K562 (cell line): ENCODE measurements at regions not wholly inside any gene's neighbourhood (a gene's known extent, or its start where the extent isn't known, plus 50 kb on each side); places are given as distances from the start of the nearest gene placed in this dataset.
A peak's percentile ranks its signal among the peaks of the same experiment; 100 is the strongest.

ENCODE experiments used
- CTCF ChIP-seq, 3 experiments: IDR thresholded peaks in 2 of 3; conservative IDR thresholded peaks in 1 of 3; 2 replicates each; pipeline ENCODE4 v1.5.1; 2011 to 2012; ENCODE audit warnings: low read length in 3 of 3, mild to moderate bottlenecking in 3 of 3, control low read depth in 2 of 3, improper control_type of control experiment in 1 of 3, inconsistent platforms in 1 of 3, low read depth in 1 of 3, mixed read lengths in 1 of 3, moderate library complexity in 1 of 3; ENCODE audit not compliant: insufficient read depth in 2 of 3
- DEAF1 ChIP-seq: fragments of 450-650 bp; formaldehyde crosslinking; IDR thresholded peaks from 2 replicates; pipeline ENCODE4 v1.4.0; 2020; ENCODE audit warnings: mild to moderate bottlenecking, moderate library complexity
- JUN ChIP-seq, 2 experiments: sonication (generic) in 1 of 2; formaldehyde crosslinking in 1 of 2; IDR thresholded peaks; 2 replicates each; pipeline versions ENCODE4 v1.6.1 to v1.8.0; 2012 to 2022; ENCODE audit warnings: borderline replicate concordance in 2 of 2, mild to moderate bottlenecking in 2 of 2, improper control_type of control experiment in 1 of 2, low read depth in 1 of 2, low read length in 1 of 2, missing genetic modification reagents in 1 of 2
- JUNB ChIP-seq: fragments of 450-650 bp; formaldehyde crosslinking; conservative IDR thresholded peaks from 2 replicates; pipeline ENCODE4 v1.4.0; 2020; ENCODE audit warnings: mild to moderate bottlenecking
- JUND ChIP-seq, 2 experiments: IDR thresholded peaks; 2 replicates in 1 of 2; 3 replicates in 1 of 2; pipeline ENCODE4 v1.6.1; 2011; ENCODE audit warnings: borderline replicate concordance in 2 of 2, low read depth in 2 of 2, low read length in 2 of 2, improper control_type of control experiment in 1 of 2, missing biosample characterization in 1 of 2, missing genetic modification characterization in 1 of 2, missing genetic modification reagents in 1 of 2
- MTF1 ChIP-seq: fragments of 250-450 bp; sonication (Bioruptor Pico); IDR thresholded peaks from 2 replicates; pipeline ENCODE4 v1.9.0; 2021; ENCODE audit warnings: moderate library complexity, mild to moderate bottlenecking, inconsistent platforms, borderline replicate concordance
- RAD21 ChIP-seq, 2 experiments: fragments of 250-450 bp in 1 of 2; fragments of 450-650 bp in 1 of 2; sonication (Bioruptor Pico) in 1 of 2; formaldehyde crosslinking in 1 of 2; IDR thresholded peaks in 1 of 2; conservative IDR thresholded peaks in 1 of 2; 2 replicates each; pipeline versions ENCODE4 v1.4.0 to v1.8.0; 2020 to 2022; ENCODE audit warnings: mild to moderate bottlenecking in 2 of 2, moderate library complexity in 1 of 2

DNA sequence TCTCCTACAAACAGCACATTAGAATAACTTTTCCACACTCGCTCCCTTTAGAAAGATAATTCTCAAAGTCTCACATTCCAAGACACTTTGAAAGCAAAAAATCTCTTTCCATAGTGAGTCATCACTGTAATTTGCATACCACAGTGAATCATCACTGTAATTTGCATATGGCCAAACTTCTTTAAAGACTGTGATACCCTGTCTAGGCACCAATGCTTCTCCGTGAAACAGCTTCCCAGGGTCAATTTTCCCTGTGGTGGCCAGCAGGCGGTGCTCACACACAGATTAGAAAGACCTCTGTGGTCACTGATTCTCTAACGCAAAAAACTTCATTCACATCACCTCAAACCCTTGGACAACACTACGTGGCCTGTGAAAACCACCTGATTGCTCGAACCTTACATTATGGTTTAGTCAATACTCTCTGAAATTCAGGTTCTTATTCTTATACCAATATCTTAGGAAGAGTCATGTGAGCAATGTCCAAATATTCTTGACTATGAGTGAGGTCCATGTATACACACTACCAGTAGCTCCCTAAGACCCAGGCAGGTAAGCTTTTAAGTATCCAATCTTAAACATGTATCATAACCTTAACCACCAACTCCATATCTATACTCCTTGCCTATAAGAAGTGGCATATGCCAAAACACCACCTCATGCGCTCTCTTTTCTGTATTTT, 78.5 kb upstream of the PHACTR1 start (continued):
- TF ChIP-seq JUN (IDR thresholded peaks at IDR 0.05; ENCODE audit: borderline replicate concordance, low read depth, low read length) (peak; percentile 63; the same call in 1 of the 2 replicates), JUN (CRISPR knock-in tag; IDR thresholded peaks at IDR 0.05; ENCODE audit: borderline replicate concordance) (no peak), DEAF1 (CRISPR knock-in tag) (peak; percentile 48; the same call in 1 of the 2 replicates), MTF1 (CRISPR knock-in tag) (no peak), RAD21 (CRISPR knock-in tag; conservative IDR thresholded peaks at IDR 0.05 in 1 of 2, IDR thresholded peaks at IDR 0.05 in 1 of 2) (peak; percentile 48 to 64), JUNB (CRISPR knock-in tag) (peak; percentile 61; the same call in 1 of the 2 replicates), CTCF (IDR thresholded peaks at IDR 0.05 in 2 of 3, conservative IDR thresholded peaks at IDR 0.05 in 1 of 3; ENCODE audit: insufficient read depth in 2 of 3, low read depth in 1 of 3, low read length in 3 of 3) (peak; percentile 72 to 80 (median 73)), JUND (IDR thresholded peaks at IDR 0.05; ENCODE audit: borderline replicate concordance, low read depth, low read length) (peak; percentile 80), JUND (tag; IDR thresholded peaks at IDR 0.05; ENCODE audit: borderline replicate concordance, low read depth, low read length) (peak; percentile 87)
